ENCODE measurements at regions not wholly inside any gene's neighbourhood (a gene's known extent, or its start where the extent isn't known, plus 50 kb on each side); places are given as distances from the start of the nearest gene placed in this dataset.

- Histone ChIP-seq H3K27ac (ENCODE audit: low read depth, low read length) (no peak overlapping the region), H2BK15ac (replicated peaks; ENCODE audit: low read depth) (no peak overlapping the region), H3K79me1 (ENCODE audit: low read length) (no peaks in the 10 kb centered on the region), H3K4ac (ENCODE audit: low read depth, low read length) (no peak overlapping the region), H2AK5ac (ENCODE audit: low read length) (no peak overlapping the region), H3K79me2 (ENCODE audit: control insufficient read depth, insufficient read depth, low read length) (no peaks in the 10 kb centered on the region), H3K36me3 (ENCODE audit: control insufficient read depth, insufficient read depth, low read length) (no peaks in the 10 kb centered on the region), H4K8ac (ENCODE audit: low read depth, low read length) (no peak overlapping the region), H2BK5ac (ENCODE audit: low read length) (no peak overlapping the region), H4K5ac (ENCODE audit: low read length) (no peak overlapping the region), H3K4me2 (ENCODE audit: low read length) (no peak overlapping the region), H2BK120ac (ENCODE audit: low read depth, low read length) (no peak overlapping the region), H3K9ac (ENCODE audit: low read length) (no peak overlapping the region), H3K27me3 (ENCODE audit: insufficient read depth, low read length, poor library complexity) (no peaks in the 10 kb centered on the region), H3K4me3 (ENCODE audit: low read length) (no peak overlapping the region), H3K18ac (ENCODE audit: low read length) (no peak overlapping the region), H3K56ac (ENCODE audit: low read length) (no peak overlapping the region), H3K4me1 (ENCODE audit: control insufficient read depth, low read depth, low read length) (no peaks in the 10 kb centered on the region), H3K23ac (ENCODE audit: low read length) (no peak overlapping the region)
- peak; percentile 35 for DNase-seq
- WGBS (ENCODE audit: extremely low coverage, insufficient coverage, low lambda C conversion rate): no CpG with 5 or more reads among the region's 6 CpGs
Measured at GRCh38 chr2:182477774-182478173, 50.9 kb upstream of the PDE1A start.

- Histone ChIP-seq H3K27me3 (ENCODE audit: insufficient read depth, low read length, poor library complexity) (no peaks in the 10 kb centered on the region), H3K4ac (ENCODE audit: low read depth, low read length) (no peak overlapping the region), H2AK5ac (ENCODE audit: low read length) (no peak overlapping the region), H3K79me1 (ENCODE audit: low read length) (no peaks in the 10 kb centered on the region), H3K9ac (ENCODE audit: low read length) (no peak overlapping the region), H3K56ac (ENCODE audit: low read length) (no peak overlapping the region), H3K18ac (ENCODE audit: low read length) (no peak overlapping the region), H3K36me3 (ENCODE audit: control insufficient read depth, insufficient read depth, low read length) (no peaks in the 10 kb centered on the region), H3K27ac (ENCODE audit: low read depth, low read length) (no peak overlapping the region), H3K4me2 (ENCODE audit: low read length) (no peak overlapping the region), H3K4me1 (ENCODE audit: control insufficient read depth, low read depth, low read length) (no peaks in the 10 kb centered on the region), H2BK120ac (ENCODE audit: low read depth, low read length) (no peak overlapping the region), H4K5ac (ENCODE audit: low read length) (no peak overlapping the region), H3K23ac (ENCODE audit: low read length) (no peak overlapping the region), H2BK5ac (ENCODE audit: low read length) (no peak overlapping the region), H3K4me3 (ENCODE audit: low read length) (no peak overlapping the region), H4K8ac (ENCODE audit: low read depth, low read length) (peak overlapping the region; percentile 39), H2BK15ac (replicated peaks; ENCODE audit: low read depth) (no peak overlapping the region), H3K79me2 (ENCODE audit: control insufficient read depth, insufficient read depth, low read length) (no peaks in the 10 kb centered on the region)
- no peak for DNase-seq
- WGBS (ENCODE audit: extremely low coverage, insufficient coverage, low lambda C conversion rate): no CpG with 5 or more reads among the region's 2 CpGs
Measured at GRCh38 chr2:182481676-182482075, 54.8 kb upstream of the PDE1A start.

- Histone ChIP-seq H3K4me2 (ENCODE audit: low read length) (no peak overlapping the region), H3K4me3 (ENCODE audit: low read length) (no peak overlapping the region), H3K18ac (ENCODE audit: low read length) (no peak overlapping the region), H3K4me1 (ENCODE audit: control insufficient read depth, low read depth, low read length) (no peaks in the 10 kb centered on the region), H2BK5ac (ENCODE audit: low read length) (no peak overlapping the region), H2BK15ac (replicated peaks; ENCODE audit: low read depth) (no peak overlapping the region), H4K8ac (ENCODE audit: low read depth, low read length) (no peak overlapping the region), H3K56ac (ENCODE audit: low read length) (no peak overlapping the region), H4K5ac (ENCODE audit: low read length) (no peak overlapping the region), H3K36me3 (ENCODE audit: control insufficient read depth, insufficient read depth, low read length) (no peaks in the 10 kb centered on the region), H3K23ac (ENCODE audit: low read length) (no peak overlapping the region), H3K27ac (ENCODE audit: low read depth, low read length) (no peak overlapping the region), H3K79me2 (ENCODE audit: control insufficient read depth, insufficient read depth, low read length) (no peaks in the 10 kb centered on the region), H3K9ac (ENCODE audit: low read length) (no peak overlapping the region), H2BK120ac (ENCODE audit: low read depth, low read length) (no peak overlapping the region), H3K27me3 (ENCODE audit: insufficient read depth, low read length, poor library complexity) (no peaks in the 10 kb centered on the region), H3K79me1 (ENCODE audit: low read length) (no peaks in the 10 kb centered on the region), H3K4ac (ENCODE audit: low read depth, low read length) (no peak overlapping the region), H2AK5ac (ENCODE audit: low read length) (no peak overlapping the region)
- WGBS (ENCODE audit: extremely low coverage, insufficient coverage, low lambda C conversion rate): no CpG with 5 or more reads among the region's 2 CpGs
- DNase-seq: peak; percentile 14
Measured at GRCh38 chr2:182482511-182482910, 55.7 kb upstream of the PDE1A start.

- Histone ChIP-seq H3K4me2 (ENCODE audit: low read length) (no peak overlapping the region), H2AK5ac (ENCODE audit: low read length) (no peak overlapping the region), H3K27ac (ENCODE audit: low read depth, low read length) (no peak overlapping the region), H3K18ac (ENCODE audit: low read length) (no peak overlapping the region), H3K79me1 (ENCODE audit: low read length) (no peaks in the 10 kb centered on the region), H3K36me3 (ENCODE audit: control insufficient read depth, insufficient read depth, low read length) (no peaks in the 10 kb centered on the region), H3K56ac (ENCODE audit: low read length) (no peak overlapping the region), H3K23ac (ENCODE audit: low read length) (no peak overlapping the region), H3K27me3 (ENCODE audit: insufficient read depth, low read length, poor library complexity) (no peaks in the 10 kb centered on the region), H2BK5ac (ENCODE audit: low read length) (no peak overlapping the region), H3K4me1 (ENCODE audit: control insufficient read depth, low read depth, low read length) (no peaks in the 10 kb centered on the region), H4K8ac (ENCODE audit: low read depth, low read length) (no peak overlapping the region), H3K4me3 (ENCODE audit: low read length) (no peak overlapping the region), H3K79me2 (ENCODE audit: control insufficient read depth, insufficient read depth, low read length) (no peaks in the 10 kb centered on the region), H3K9ac (ENCODE audit: low read length) (no peak overlapping the region), H3K4ac (ENCODE audit: low read depth, low read length) (no peak overlapping the region), H4K5ac (ENCODE audit: low read length) (no peak overlapping the region), H2BK15ac (replicated peaks; ENCODE audit: low read depth) (no peak overlapping the region), H2BK120ac (ENCODE audit: low read depth, low read length) (no peak overlapping the region)
- WGBS (ENCODE audit: extremely low coverage, insufficient coverage, low lambda C conversion rate): no CpG with 5 or more reads among the region's 2 CpGs
- peak; percentile 45 for DNase-seq
Measured at GRCh38 chr2:182496596-182496995, 69.8 kb upstream of the PDE1A start.

- Histone ChIP-seq H3K23ac (ENCODE audit: low read length) (no peak overlapping the region), H3K4me3 (ENCODE audit: low read length) (no peak overlapping the region), H3K4ac (ENCODE audit: low read depth, low read length) (no peak overlapping the region), H3K27me3 (ENCODE audit: insufficient read depth, low read length, poor library complexity) (no peaks in the 10 kb centered on the region), H3K56ac (ENCODE audit: low read length) (no peak overlapping the region), H3K79me1 (ENCODE audit: low read length) (no peaks in the 10 kb centered on the region), H3K27ac (ENCODE audit: low read depth, low read length) (no peak overlapping the region), H3K4me2 (ENCODE audit: low read length) (no peak overlapping the region), H3K18ac (ENCODE audit: low read length) (no peak overlapping the region), H3K36me3 (ENCODE audit: control insufficient read depth, insufficient read depth, low read length) (no peaks in the 10 kb centered on the region), H2BK120ac (ENCODE audit: low read depth, low read length) (no peak overlapping the region), H4K8ac (ENCODE audit: low read depth, low read length) (no peak overlapping the region), H2BK5ac (ENCODE audit: low read length) (no peak overlapping the region), H4K5ac (ENCODE audit: low read length) (no peak overlapping the region), H2BK15ac (replicated peaks; ENCODE audit: low read depth) (no peak overlapping the region), H2AK5ac (ENCODE audit: low read length) (no peak overlapping the region), H3K79me2 (ENCODE audit: control insufficient read depth, insufficient read depth, low read length) (no peaks in the 10 kb centered on the region), H3K9ac (ENCODE audit: low read length) (no peak overlapping the region), H3K4me1 (ENCODE audit: control insufficient read depth, low read depth, low read length) (no peaks in the 10 kb centered on the region)
- no peak for DNase-seq
- WGBS (ENCODE audit: extremely low coverage, insufficient coverage, low lambda C conversion rate): no CpG with 5 or more reads among the region's 3 CpGs
Measured at GRCh38 chr2:182499706-182500470, 73.1 kb upstream of the PDE1A start.

GRCh38 chr2:182503886-182504285 is 77.0 kb upstream of the PDE1A start:
- no peak for DNase-seq
- no peak overlapping the region for H2AK5ac ChIP-seq (ENCODE audit: low read length)
- no peak overlapping the region for H2BK15ac ChIP-seq (replicated peaks; ENCODE audit: low read depth)
- no peak overlapping the region for H4K5ac ChIP-seq (ENCODE audit: low read length)
- H3K36me3 ChIP-seq (ENCODE audit: control insufficient read depth, insufficient read depth, low read length): no peaks in the 10 kb centered on the region
- no peaks in the 10 kb centered on the region for H3K4me1 ChIP-seq (ENCODE audit: control insufficient read depth, low read depth, low read length)
- H3K79me1 ChIP-seq (ENCODE audit: low read length): no peaks in the 10 kb centered on the region
- no peak overlapping the region for H4K8ac ChIP-seq (ENCODE audit: low read depth, low read length)
- WGBS (ENCODE audit: extremely low coverage, insufficient coverage, low lambda C conversion rate): no CpG with 5 or more reads among the region's 2 CpGs
- no peak overlapping the region for H3K4ac ChIP-seq (ENCODE audit: low read depth, low read length)
- no peak overlapping the region for H3K4me3 ChIP-seq (ENCODE audit: low read length)
- H3K4me2 ChIP-seq (ENCODE audit: low read length): no peak overlapping the region
- no peak overlapping the region for H2BK5ac ChIP-seq (ENCODE audit: low read length)
- H3K18ac ChIP-seq (ENCODE audit: low read length): no peak overlapping the region
- H2BK120ac ChIP-seq (ENCODE audit: low read depth, low read length): no peak overlapping the region
- H3K23ac ChIP-seq (ENCODE audit: low read length): no peak overlapping the region
- no peak overlapping the region for H3K27ac ChIP-seq (ENCODE audit: low read depth, low read length)
- H3K27me3 ChIP-seq (ENCODE audit: insufficient read depth, low read length, poor library complexity): no peaks in the 10 kb centered on the region
- no peaks in the 10 kb centered on the region for H3K79me2 ChIP-seq (ENCODE audit: control insufficient read depth, insufficient read depth, low read length)
- H3K56ac ChIP-seq (ENCODE audit: low read length): no peak overlapping the region
- H3K9ac ChIP-seq (ENCODE audit: low read length): no peak overlapping the region
